Prostate gland (tissue), 2 donors: ENCODE measurements at regions not wholly inside any gene's neighbourhood (a gene's known extent, or its start where the extent isn't known, plus 50 kb on each side); places are given as distances from the start of the nearest gene placed in this dataset.

Experiments used
- CTCF ChIP-seq, 4 experiments: fragments of 200-600 bp in 2 of 4; fragments of 450-650 bp in 2 of 4; sonication (generic) in 2 of 4; IDR thresholded peaks; 1 replicate in 3 of 4; 2 replicates in 1 of 4; pipeline ENCODE4 v1.5.1; 2016 to 2019; ENCODE audit warnings: antibody characterized with exemption in 4 of 4, mild to moderate bottlenecking in 2 of 4, moderate library complexity in 2 of 4
- POLR2A ChIP-seq: fragments of 450-650 bp; IDR thresholded peaks from one replicate; pipeline ENCODE4 v1.6.1; 2016; ENCODE audit warnings: antibody characterized with exemption, mild to moderate bottlenecking
- POLR2AphosphoS5 ChIP-seq: sonication (generic); formaldehyde crosslinking; IDR thresholded peaks from one replicate; pipeline ENCODE4 v1.6.1; 2017; ENCODE audit warnings: antibody characterized with exemption

DNA sequence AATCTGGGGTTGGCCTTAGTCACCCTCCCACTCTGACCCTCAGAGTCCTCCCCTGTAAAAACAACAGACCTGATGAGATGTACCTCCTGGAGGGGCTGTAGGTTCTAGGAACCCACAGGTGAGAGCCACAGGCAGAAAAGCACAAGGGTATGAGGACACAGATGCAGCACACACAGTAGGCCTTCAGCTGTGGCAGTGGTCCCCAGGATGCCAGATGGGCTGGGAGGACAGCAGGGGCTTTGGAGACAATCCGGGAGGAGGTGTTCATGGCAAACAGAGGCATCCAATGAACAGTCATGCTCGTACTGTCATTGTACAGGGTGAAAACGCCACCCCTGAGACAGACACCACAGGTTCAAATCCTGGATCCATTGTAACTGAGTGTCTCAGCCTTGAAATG is 463.1 kb downstream of the MATN1 start:
- no peak for TF ChIP-seq CTCF (IDR thresholded peaks at IDR 0.05)
- no peak for TF ChIP-seq POLR2AphosphoS5
- TF ChIP-seq POLR2A, result no peak
